Activated CD8-positive, alpha-beta T cell treated with anti-CD3 and anti-CD28 coated beads for 36 hours (primary cell): ENCODE measurements at regions not wholly inside any gene's neighbourhood (a gene's known extent, or its start where the extent isn't known, plus 50 kb on each side); places are given as distances from the start of the nearest gene placed in this dataset.

ENCODE experiments used
- ATAC-seq: fragments of 200-7000 bp; cut with Tn5 transposase; one replicate; pipeline ENCODE4 v1.10.0; 2021; ENCODE audit warnings: mild to moderate bottlenecking, moderate library complexity
- CTCF ChIA-PET: fragments of 350-600 bp; sonication (Branson Sonifier 250); formaldehyde crosslinking; loops from one replicate; lab custom pipeline; 2021; ENCODE audit warnings: antibody characterized with exemption; lab: Charles Lee
- POLR2A ChIA-PET: fragments of 350-600 bp; sonication (Branson Sonifier 250); formaldehyde crosslinking; loops from one replicate; lab custom pipeline; 2021; ENCODE audit warnings: antibody characterized with exemption; lab: Charles Lee
- DNase-seq: peaks from one replicate; pipeline ENCODE4 v3.0.0-alpha.2; 2020
- H3K27ac Mint-ChIP-seq: one replicate; pipeline ENCODE4 v1.8.0; 2021; ENCODE audit warnings: mild to moderate bottlenecking, mixed read lengths
- H3K27me3 Mint-ChIP-seq: one replicate; pipeline ENCODE4 v1.8.0; 2021; ENCODE audit warnings: mixed read lengths
- H3K36me3 Mint-ChIP-seq: one replicate; pipeline ENCODE4 v1.8.0; 2021; ENCODE audit warnings: low read depth, mixed read lengths
- H3K4me1 Mint-ChIP-seq: one replicate; pipeline ENCODE4 v1.8.0; 2021; ENCODE audit warnings: low read depth, mixed read lengths
- H3K4me3 Mint-ChIP-seq: one replicate; pipeline ENCODE4 v1.8.0; 2021; ENCODE audit warnings: mild to moderate bottlenecking, moderate library complexity, mixed read lengths
- H3K9me3 Mint-ChIP-seq: one replicate; pipeline ENCODE4 v1.8.0; 2021; ENCODE audit warnings: mixed read lengths
- intact Hi-C: fragments of 100-400 bp; cut with micrococcal nuclease; formaldehyde crosslinking; loops from one replicate; pipeline ENCODE4 v1.10.0; 2022
- TF ChIP-seq, protein P1 (sequence below): fragments of 200-600 bp; IDR thresholded peaks from one replicate; pipeline ENCODE4 v1.8.0; 2022; ENCODE audit warnings: antibody characterized with exemption, mild to moderate bottlenecking

GRCh38 chr15:69881766-69882165 lies 216.0 kb downstream of the TLE3 start:
- Mint-ChIP-seq H3K4me3 (no peak overlapping the region), H3K36me3 (no peaks in the 10 kb centered on the region), H3K4me1 (peaks cover 2% of the 10 kb centered on the region), H3K27ac (no peak overlapping the region), H3K27me3 (peaks cover 9% of the 10 kb centered on the region), H3K9me3 (no peaks in the 10 kb centered on the region)
- ChIA-PET CTCF (no interaction called here), POLR2A (no interaction called here)
- ATAC-seq (no peak), DNase-seq (no peak)
- intact Hi-C loops = no loop called here
- TF ChIP-seq, protein P1, sequence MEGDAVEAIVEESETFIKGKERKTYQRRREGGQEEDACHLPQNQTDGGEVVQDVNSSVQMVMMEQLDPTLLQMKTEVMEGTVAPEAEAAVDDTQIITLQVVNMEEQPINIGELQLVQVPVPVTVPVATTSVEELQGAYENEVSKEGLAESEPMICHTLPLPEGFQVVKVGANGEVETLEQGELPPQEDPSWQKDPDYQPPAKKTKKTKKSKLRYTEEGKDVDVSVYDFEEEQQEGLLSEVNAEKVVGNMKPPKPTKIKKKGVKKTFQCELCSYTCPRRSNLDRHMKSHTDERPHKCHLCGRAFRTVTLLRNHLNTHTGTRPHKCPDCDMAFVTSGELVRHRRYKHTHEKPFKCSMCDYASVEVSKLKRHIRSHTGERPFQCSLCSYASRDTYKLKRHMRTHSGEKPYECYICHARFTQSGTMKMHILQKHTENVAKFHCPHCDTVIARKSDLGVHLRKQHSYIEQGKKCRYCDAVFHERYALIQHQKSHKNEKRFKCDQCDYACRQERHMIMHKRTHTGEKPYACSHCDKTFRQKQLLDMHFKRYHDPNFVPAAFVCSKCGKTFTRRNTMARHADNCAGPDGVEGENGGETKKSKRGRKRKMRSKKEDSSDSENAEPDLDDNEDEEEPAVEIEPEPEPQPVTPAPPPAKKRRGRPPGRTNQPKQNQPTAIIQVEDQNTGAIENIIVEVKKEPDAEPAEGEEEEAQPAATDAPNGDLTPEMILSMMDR = no peak

DNA sequence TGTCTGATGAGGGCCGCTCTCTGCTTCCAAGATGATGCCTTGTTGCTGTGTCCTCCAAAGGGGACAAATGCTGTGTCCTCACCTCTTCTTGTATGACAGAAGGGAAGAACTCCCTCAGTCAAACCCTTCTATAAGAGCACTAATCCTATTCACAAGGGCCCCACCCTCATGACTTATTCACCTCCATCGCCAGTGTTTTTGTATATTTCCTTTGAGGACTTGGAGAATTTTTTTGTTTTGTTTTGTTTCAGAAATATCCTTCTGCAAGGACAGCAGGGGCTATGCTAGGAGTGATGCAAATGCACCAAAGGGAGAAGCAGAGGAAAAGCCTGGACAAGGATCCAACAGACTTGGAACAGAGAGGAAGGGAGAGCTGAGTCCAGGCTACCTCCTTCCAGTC lies 214.4 kb downstream of the TLE3 start:
- H3K36me3 Mint-ChIP-seq = no peaks in the 10 kb centered on the region
- peaks cover 9% of the 10 kb centered on the region for H3K27me3 Mint-ChIP-seq
- ATAC-seq (no peak), DNase-seq (no peak)
- no peak overlapping the region for H3K4me3 Mint-ChIP-seq
- POLR2A ChIA-PET = no interaction called here
- H3K9me3 Mint-ChIP-seq = no peaks in the 10 kb centered on the region
- peaks cover 2% of the 10 kb centered on the region for H3K4me1 Mint-ChIP-seq
- no peak overlapping the region for H3K27ac Mint-ChIP-seq
- CTCF ChIA-PET = no interaction called here
- TF ChIP-seq, protein P1 = no peak
- intact Hi-C loops = no loop called here

DNA sequence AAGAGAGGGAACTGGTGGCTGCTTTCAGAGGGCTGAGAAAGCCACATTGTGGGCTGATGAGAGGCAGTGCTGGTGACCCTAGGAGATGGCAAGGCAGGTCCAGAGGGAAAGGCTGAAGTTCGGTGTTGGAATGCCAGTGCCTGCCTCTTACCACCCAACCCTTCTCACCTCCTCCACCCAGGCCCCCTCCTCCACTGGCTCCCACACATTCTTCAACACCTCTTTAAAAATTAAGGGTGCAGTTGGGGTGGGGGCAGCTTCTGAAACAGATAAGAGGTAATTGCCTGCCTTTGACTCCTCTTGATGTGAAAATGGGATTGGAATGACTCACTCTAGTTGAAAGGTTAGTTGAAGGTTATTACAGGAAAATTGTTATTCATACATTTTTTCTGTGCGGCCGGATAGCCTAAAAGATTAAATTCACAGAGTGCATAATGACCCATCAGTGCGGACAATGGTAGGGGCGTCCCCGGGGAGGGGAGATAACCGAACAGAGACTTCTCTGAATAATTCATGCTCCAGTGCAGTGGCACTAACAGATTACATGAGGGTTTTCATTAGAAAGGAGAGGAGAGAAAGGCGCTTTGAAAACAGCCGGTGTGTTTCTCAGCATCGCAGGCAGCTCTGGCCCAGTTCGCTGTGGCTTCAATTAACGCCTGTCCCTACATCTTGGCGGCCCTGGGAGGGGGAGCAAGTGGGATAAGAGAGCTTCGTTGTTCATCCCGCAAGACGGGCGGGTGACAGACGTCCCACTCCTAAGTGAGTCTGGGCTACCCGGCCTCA lies 212.4 kb downstream of the TLE3 start:
- Mint-ChIP-seq H3K27ac (no peak overlapping the region), H3K4me3 (no peak overlapping the region), H3K4me1 (peaks cover 2% of the 10 kb centered on the region), H3K36me3 (no peaks in the 10 kb centered on the region), H3K9me3 (no peaks in the 10 kb centered on the region), H3K27me3 (peaks cover 9% of the 10 kb centered on the region)
- intact Hi-C loops = no loop called here
- POLR2A ChIA-PET = no interaction called here
- ATAC-seq (no peak), DNase-seq (no peak)
- CTCF ChIA-PET = interaction anchor here (1.0 kb wide), 1 partner anchor 12 kb away, joined by 3 read pairs; no protein-coding TSS in a partner anchor
- TF ChIP-seq, protein P1 = no peak

DNA sequence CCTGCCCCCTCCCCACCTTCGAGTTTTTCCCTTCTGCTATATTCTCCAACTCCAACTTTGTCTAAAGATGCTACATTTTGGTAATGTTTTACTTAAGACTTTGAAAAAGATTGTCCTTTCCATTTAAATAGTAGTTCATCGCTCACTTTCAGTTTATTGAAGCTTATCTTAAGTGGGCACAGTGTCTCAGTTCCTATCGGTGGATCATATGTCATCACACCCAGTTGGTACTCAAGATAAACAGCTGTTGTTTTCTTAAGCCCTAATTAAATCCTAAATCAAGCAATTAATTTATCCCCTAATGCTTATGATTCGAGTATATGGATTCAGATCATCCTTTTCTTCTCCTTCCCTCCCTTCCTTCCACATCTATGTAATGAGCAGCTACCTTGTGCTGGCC lies 210.7 kb downstream of the TLE3 start:
- H3K4me1 Mint-ChIP-seq = peaks cover 2% of the 10 kb centered on the region
- DNase-seq = no peak
- TF ChIP-seq, protein P1 = no peak
- H3K27me3 Mint-ChIP-seq = peaks cover 9% of the 10 kb centered on the region
- CTCF ChIA-PET = no interaction called here
- no peaks in the 10 kb centered on the region for H3K9me3 Mint-ChIP-seq
- H3K4me3 Mint-ChIP-seq = no peak overlapping the region
- no peak overlapping the region for H3K27ac Mint-ChIP-seq
- no peak for ATAC-seq
- POLR2A ChIA-PET = no interaction called here
- intact Hi-C loops = no loop called here
- no peaks in the 10 kb centered on the region for H3K36me3 Mint-ChIP-seq

DNA sequence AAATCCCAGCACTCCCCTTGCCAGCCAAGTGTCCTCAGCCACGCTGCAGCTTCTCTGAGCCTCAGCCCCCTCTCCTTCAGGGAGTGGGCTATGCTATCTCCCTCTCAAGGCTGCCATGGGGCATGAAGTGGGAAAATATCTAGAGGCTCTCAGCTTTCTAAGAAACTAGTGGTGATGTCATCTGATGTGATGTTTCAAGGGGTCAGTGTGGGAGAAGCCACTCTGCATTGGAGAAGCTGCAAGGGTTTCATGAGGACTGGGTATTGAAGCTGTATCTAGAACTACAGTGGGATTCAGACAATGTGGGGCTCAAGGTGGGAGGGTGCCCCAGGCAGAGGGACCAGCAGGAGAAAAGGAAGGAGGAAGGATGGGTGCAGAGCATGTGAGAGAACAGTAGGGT lies 210.2 kb downstream of the TLE3 start:
- Mint-ChIP-seq H3K4me3 (no peak overlapping the region), H3K9me3 (no peaks in the 10 kb centered on the region), H3K27ac (no peak overlapping the region), H3K36me3 (no peaks in the 10 kb centered on the region), H3K27me3 (peaks cover 5% of the 10 kb centered on the region), H3K4me1 (peaks cover 2% of the 10 kb centered on the region)
- intact Hi-C loops = no loop called here
- DNase-seq (no peak), ATAC-seq (no peak)
- CTCF ChIA-PET = no interaction called here
- TF ChIP-seq, protein P1 = no peak
- POLR2A ChIA-PET = no interaction called here
